DOHH2 (cell line): ENCODE measurements at regions not wholly inside any gene's neighbourhood (a gene's known extent, or its start where the extent isn't known, plus 50 kb on each side); places are given as distances from the start of the nearest gene placed in this dataset.

Experiments
- H3F3A ChIP-seq: fragments of 200-600 bp; sonication (generic), shearing (Covaris generic); 2 replicates; pipeline ENCODE4 v1.6.0; 2016; ENCODE audit warnings: antibody characterized with exemption, mild to moderate bottlenecking; ENCODE audit not compliant: control insufficient read depth, insufficient read depth
- H3K27ac ChIP-seq: fragments of 200-600 bp; sonication (generic); 2 replicates; pipeline ENCODE4 v1.5.1; 2014; ENCODE audit warnings: low read depth, mild to moderate bottlenecking, low read length, moderate library complexity
- H3K27me3 ChIP-seq: fragments of 200-600 bp; sonication (generic); 2 replicates; pipeline ENCODE4 v1.6.1; 2014; ENCODE audit warnings: mild to moderate bottlenecking, low read length, mixed read lengths; ENCODE audit not compliant: control insufficient read depth
- H3K36me3 ChIP-seq: fragments of 200-600 bp; sonication (generic); 2 replicates; pipeline ENCODE4 v1.6.1; 2014; ENCODE audit warnings: mild to moderate bottlenecking, low read length, moderate library complexity, mixed read lengths; ENCODE audit not compliant: control insufficient read depth
- H3K4me1 ChIP-seq: fragments of 200-600 bp; sonication (generic); 2 replicates; pipeline ENCODE4 v1.6.1; 2014; ENCODE audit warnings: mild to moderate bottlenecking, low read length, mixed read lengths; ENCODE audit not compliant: control insufficient read depth
- H3K4me2 ChIP-seq: fragments of 200-600 bp; sonication (generic); 2 replicates; pipeline ENCODE4 v1.6.0; 2014; ENCODE audit warnings: mild to moderate bottlenecking, low read length, moderate library complexity
- H3K4me3 ChIP-seq: fragments of 200-600 bp; sonication (generic); 2 replicates; pipeline ENCODE4 v1.5.1; 2014; ENCODE audit warnings: mild to moderate bottlenecking, low read length, mixed read lengths
- H3K79me2 ChIP-seq: fragments of 200-600 bp; sonication (generic); 2 replicates; pipeline ENCODE4 v1.6.1; 2014; ENCODE audit warnings: mild to moderate bottlenecking, low read length, mixed read lengths; ENCODE audit not compliant: control insufficient read depth
- H3K9me2 ChIP-seq: fragments of 200-600 bp; sonication (generic); replicated peaks from 2 replicates; pipeline ENCODE4 v1.6.1; 2014; ENCODE audit warnings: mild to moderate bottlenecking, low read length, mixed read lengths; ENCODE audit not compliant: control insufficient read depth
- H3K9me3 ChIP-seq: fragments of 200-600 bp; sonication (generic); 2 replicates; pipeline ENCODE4 v1.6.1; 2014; ENCODE audit warnings: antibody characterized with exemption, low read length, mixed read lengths; ENCODE audit not compliant: control insufficient read depth, insufficient read depth
- H4K20me1 ChIP-seq: fragments of 200-600 bp; sonication (generic); 2 replicates; pipeline ENCODE4 v1.6.0; 2014; ENCODE audit warnings: low read depth, mild to moderate bottlenecking, antibody characterized with exemption, low read length, moderate library complexity; ENCODE audit not compliant: control insufficient read depth, insufficient read depth
- CTCF ChIP-seq: fragments of 200-600 bp; sonication (generic); IDR thresholded peaks from one replicate; pipeline ENCODE4 v1.5.1; 2014; ENCODE audit warnings: antibody characterized with exemption, mild to moderate bottlenecking, low read depth, low read length; ENCODE audit not compliant: poor library complexity, severe bottlenecking
- EZH2phosphoT487 ChIP-seq: fragments of 200-600 bp; sonication (generic); IDR thresholded peaks from 2 replicates; pipeline ENCODE4 v1.6.1; 2017; ENCODE audit warnings: borderline replicate concordance, mild to moderate bottlenecking, antibody characterized with exemption, low read length, moderate library complexity, mixed read lengths

GRCh38 chr7:1341361-1342089, 108.9 kb downstream of the UNCX start:
- no peaks in the 10 kb centered on the region for H3K79me2 ChIP-seq
- no peak overlapping the region for H3K4me2 ChIP-seq
- H3K4me1 ChIP-seq = no peaks in the 10 kb centered on the region
- no peak overlapping the region for H3K4me3 ChIP-seq
- no peaks in the 10 kb centered on the region for H4K20me1 ChIP-seq
- peaks cover 12% of the 10 kb centered on the region for H3K9me3 ChIP-seq
- H3K36me3 ChIP-seq = no peaks in the 10 kb centered on the region
- H3K9me2 ChIP-seq = no peaks in the 10 kb centered on the region
- no peaks in the 10 kb centered on the region for H3K27me3 ChIP-seq
- no peak overlapping the region for H3K27ac ChIP-seq
- TF ChIP-seq CTCF (no peak), EZH2phosphoT487 (no peak)
- H3F3A ChIP-seq = no peaks in the 10 kb centered on the region

GRCh38 chr7:1342090-1342640, 109.5 kb downstream of the UNCX start:
- Histone ChIP-seq H3K4me3 (no peak overlapping the region), H3K27me3 (no peaks in the 10 kb centered on the region), H3K9me3 (peaks cover 6% of the 10 kb centered on the region; the same call in 1 of the 2 replicates), H3K9me2 (no peaks in the 10 kb centered on the region), H3K79me2 (no peaks in the 10 kb centered on the region), H3K36me3 (no peaks in the 10 kb centered on the region), H3K4me1 (no peaks in the 10 kb centered on the region), H3K4me2 (no peak overlapping the region), H3K27ac (no peak overlapping the region), H4K20me1 (no peaks in the 10 kb centered on the region), H3F3A (no peaks in the 10 kb centered on the region)
- TF ChIP-seq CTCF (no peak), EZH2phosphoT487 (no peak)

DNA sequence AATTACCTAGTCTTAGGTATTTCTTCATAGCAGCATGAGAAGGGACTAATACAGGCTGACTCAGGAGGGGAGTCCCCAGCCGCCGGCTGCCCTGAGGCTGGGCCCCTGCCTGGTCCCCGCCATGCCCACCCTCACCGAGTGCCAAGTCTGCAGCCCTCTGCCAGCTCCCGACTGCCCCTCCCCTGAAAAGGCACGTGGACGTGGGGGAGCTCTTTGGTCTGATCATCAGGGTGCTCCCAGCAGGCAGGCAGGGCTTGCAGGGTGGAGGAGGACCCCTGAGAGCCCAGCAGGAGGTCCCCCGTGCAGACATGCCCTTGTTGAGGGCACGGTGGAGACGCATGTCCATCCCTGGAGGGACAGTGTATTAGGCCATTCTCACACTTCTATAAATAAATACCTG, 110.9 kb downstream of the UNCX start:
- H3K36me3 ChIP-seq = no peaks in the 10 kb centered on the region
- H4K20me1 ChIP-seq = no peaks in the 10 kb centered on the region
- no peak overlapping the region for H3K27ac ChIP-seq
- no peak for TF ChIP-seq EZH2phosphoT487
- no peak for TF ChIP-seq CTCF
- H3F3A ChIP-seq = no peaks in the 10 kb centered on the region
- no peaks in the 10 kb centered on the region for H3K27me3 ChIP-seq
- H3K4me1 ChIP-seq = no peaks in the 10 kb centered on the region
- H3K4me2 ChIP-seq = no peak overlapping the region
- H3K4me3 ChIP-seq = no peak overlapping the region
- no peaks in the 10 kb centered on the region for H3K79me2 ChIP-seq
- no peaks in the 10 kb centered on the region for H3K9me3 ChIP-seq
- no peaks in the 10 kb centered on the region for H3K9me2 ChIP-seq
